Activated T-helper 1 cell treated with anti-CD3 and anti-CD28 coated beads, Interleukin-12 subunit alpha, Interleukin-12 subunit beta, Interleukin-2, Interleukin-4 antibody, amounts not matched to agents 30 ng/mL and 10 ng/mL and 1 ng/mL, durations not matched to agents 14 hours and 24 hours and 36 hours (primary cell): ENCODE measurements at regions not wholly inside any gene's neighbourhood (a gene's known extent, or its start where the extent isn't known, plus 50 kb on each side); places are given as distances from the start of the nearest gene placed in this dataset.

Experiments used
- DNase-seq: peaks from one replicate; pipeline ENCODE4 v3.0.0; 2021; ENCODE audit warnings: low spot score
- H3K27ac Mint-ChIP-seq: one replicate; pipeline ENCODE4 v1.8.0; 2021; ENCODE audit warnings: mild to moderate bottlenecking, mixed read lengths
- H3K27me3 Mint-ChIP-seq: one replicate; pipeline ENCODE4 v1.8.0; 2022; ENCODE audit warnings: mild to moderate bottlenecking, moderate library complexity, mixed read lengths; ENCODE audit not compliant: insufficient read depth
- H3K36me3 Mint-ChIP-seq: one replicate; pipeline ENCODE4 v1.8.0; 2021; ENCODE audit warnings: low read depth, mixed read lengths
- H3K4me1 Mint-ChIP-seq: one replicate; pipeline ENCODE4 v1.8.0; 2021; ENCODE audit warnings: low read depth, mixed read lengths
- H3K4me3 Mint-ChIP-seq: one replicate; pipeline ENCODE4 v1.8.0; 2021; ENCODE audit warnings: mild to moderate bottlenecking, moderate library complexity, mixed read lengths
- H3K9me3 Mint-ChIP-seq: one replicate; pipeline ENCODE4 v1.8.0; 2021; ENCODE audit warnings: mixed read lengths
- intact Hi-C: fragments of 100-400 bp; cut with micrococcal nuclease; formaldehyde crosslinking; loops from one replicate; pipeline ENCODE4 v1.15.1; 2024

GRCh38 chr4:30783751-30784150, 63.6 kb downstream of the PCDH7 start:
- intact Hi-C loops = no loop called here
- Mint-ChIP-seq H3K27me3 (no peaks in the 10 kb centered on the region), H3K27ac (no peak overlapping the region), H3K9me3 (peaks cover 3% of the 10 kb centered on the region), H3K36me3 (no peaks in the 10 kb centered on the region), H3K4me1 (no peaks in the 10 kb centered on the region), H3K4me3 (no peak overlapping the region)
- DNase-seq = no peak

- DNase-seq = no peak
- no peaks in the 10 kb centered on the region for H3K36me3 Mint-ChIP-seq
- H3K27me3 Mint-ChIP-seq = no peaks in the 10 kb centered on the region
- H3K4me3 Mint-ChIP-seq = no peak overlapping the region
- H3K27ac Mint-ChIP-seq = no peak overlapping the region
- H3K9me3 Mint-ChIP-seq = no peaks in the 10 kb centered on the region
- intact Hi-C loops = no loop called here
- H3K4me1 Mint-ChIP-seq = no peaks in the 10 kb centered on the region
Measured at GRCh38 chr4:30789219-30789671, 69.1 kb downstream of the PCDH7 start.

GRCh38 chr4:30790123-30790522, 70.0 kb downstream of the PCDH7 start:
- H3K27me3 Mint-ChIP-seq = no peaks in the 10 kb centered on the region
- H3K36me3 Mint-ChIP-seq = no peaks in the 10 kb centered on the region
- H3K27ac Mint-ChIP-seq = no peak overlapping the region
- no peak overlapping the region for H3K4me3 Mint-ChIP-seq
- DNase-seq = no peak
- H3K4me1 Mint-ChIP-seq = no peaks in the 10 kb centered on the region
- H3K9me3 Mint-ChIP-seq = no peaks in the 10 kb centered on the region
- intact Hi-C loops = no loop called here

GRCh38 chr4:30790998-30791397, 70.8 kb downstream of the PCDH7 start:
- DNase-seq = no peak
- Mint-ChIP-seq H3K27me3 (no peaks in the 10 kb centered on the region), H3K4me1 (no peaks in the 10 kb centered on the region), H3K4me3 (no peak overlapping the region), H3K27ac (no peak overlapping the region), H3K36me3 (no peaks in the 10 kb centered on the region), H3K9me3 (no peaks in the 10 kb centered on the region)
- intact Hi-C loops = no loop called here

GRCh38 chr4:30792601-30793000, 72.4 kb downstream of the PCDH7 start:
- Mint-ChIP-seq H3K4me1 (no peaks in the 10 kb centered on the region), H3K27me3 (no peaks in the 10 kb centered on the region), H3K36me3 (no peaks in the 10 kb centered on the region), H3K4me3 (no peak overlapping the region), H3K27ac (no peak overlapping the region), H3K9me3 (no peaks in the 10 kb centered on the region)
- intact Hi-C loops = no loop called here
- DNase-seq = no peak

GRCh38 chr4:30801876-30802275, 81.7 kb downstream of the PCDH7 start:
- Mint-ChIP-seq H3K27me3 (no peaks in the 10 kb centered on the region), H3K27ac (no peak overlapping the region), H3K4me1 (no peaks in the 10 kb centered on the region), H3K4me3 (no peak overlapping the region), H3K9me3 (peaks cover 6% of the 10 kb centered on the region), H3K36me3 (no peaks in the 10 kb centered on the region)
- DNase-seq = no peak
- intact Hi-C loops = no loop called here

GRCh38 chr4:30802622-30803323, 82.6 kb downstream of the PCDH7 start:
- H3K9me3 Mint-ChIP-seq = peaks cover 6% of the 10 kb centered on the region
- H3K4me3 Mint-ChIP-seq = no peak overlapping the region
- H3K27me3 Mint-ChIP-seq = no peaks in the 10 kb centered on the region
- H3K27ac Mint-ChIP-seq = no peak overlapping the region
- intact Hi-C loops = no loop called here
- no peaks in the 10 kb centered on the region for H3K4me1 Mint-ChIP-seq
- no peaks in the 10 kb centered on the region for H3K36me3 Mint-ChIP-seq
- DNase-seq = no peak

- Mint-ChIP-seq H3K4me3 (no peak overlapping the region), H3K9me3 (peaks cover 6% of the 10 kb centered on the region), H3K36me3 (no peaks in the 10 kb centered on the region), H3K27ac (no peak overlapping the region), H3K27me3 (no peaks in the 10 kb centered on the region), H3K4me1 (no peaks in the 10 kb centered on the region)
- no peak for DNase-seq
- intact Hi-C loops = no loop called here
Measured at GRCh38 chr4:30808276-30808675, 88.1 kb downstream of the PCDH7 start.

GRCh38 chr4:30811296-30811695, 91.1 kb downstream of the PCDH7 start:
- Mint-ChIP-seq H3K9me3 (no peaks in the 10 kb centered on the region), H3K4me1 (no peaks in the 10 kb centered on the region), H3K36me3 (no peaks in the 10 kb centered on the region), H3K27ac (no peak overlapping the region), H3K27me3 (no peaks in the 10 kb centered on the region), H3K4me3 (no peak overlapping the region)
- DNase-seq = no peak
- intact Hi-C loops = no loop called here

GRCh38 chr4:30815685-30816084, 95.5 kb downstream of the PCDH7 start:
- Mint-ChIP-seq H3K27me3 (no peaks in the 10 kb centered on the region), H3K27ac (no peak overlapping the region), H3K9me3 (peaks cover 5% of the 10 kb centered on the region), H3K36me3 (no peaks in the 10 kb centered on the region), H3K4me1 (no peaks in the 10 kb centered on the region), H3K4me3 (no peak overlapping the region)
- no peak for DNase-seq
- intact Hi-C loops = no loop called here

- H3K27ac Mint-ChIP-seq = no peak overlapping the region
- no peak overlapping the region for H3K4me3 Mint-ChIP-seq
- no peaks in the 10 kb centered on the region for H3K36me3 Mint-ChIP-seq
- no peak for DNase-seq
- no peaks in the 10 kb centered on the region for H3K27me3 Mint-ChIP-seq
- intact Hi-C loops = no loop called here
- peaks cover 5% of the 10 kb centered on the region for H3K9me3 Mint-ChIP-seq
- H3K4me1 Mint-ChIP-seq = no peaks in the 10 kb centered on the region
Measured at GRCh38 chr4:30817447-30817846, 97.3 kb downstream of the PCDH7 start.

GRCh38 chr4:30818541-30818940, 98.4 kb downstream of the PCDH7 start:
- no peaks in the 10 kb centered on the region for H3K36me3 Mint-ChIP-seq
- no peaks in the 10 kb centered on the region for H3K4me1 Mint-ChIP-seq
- intact Hi-C loops = no loop called here
- peaks cover 8% of the 10 kb centered on the region for H3K9me3 Mint-ChIP-seq
- no peaks in the 10 kb centered on the region for H3K27me3 Mint-ChIP-seq
- no peak overlapping the region for H3K27ac Mint-ChIP-seq
- DNase-seq = no peak
- H3K4me3 Mint-ChIP-seq = no peak overlapping the region

GRCh38 chr4:30821275-30821674, 101.1 kb downstream of the PCDH7 start:
- no peaks in the 10 kb centered on the region for H3K36me3 Mint-ChIP-seq
- H3K4me3 Mint-ChIP-seq = no peak overlapping the region
- H3K27me3 Mint-ChIP-seq = no peaks in the 10 kb centered on the region
- peaks cover 17% of the 10 kb centered on the region for H3K9me3 Mint-ChIP-seq
- no peak for DNase-seq
- intact Hi-C loops = no loop called here
- H3K27ac Mint-ChIP-seq = no peak overlapping the region
- no peaks in the 10 kb centered on the region for H3K4me1 Mint-ChIP-seq
